ENCODE measurements at regions not wholly inside any gene's neighbourhood (a gene's known extent, or its start where the extent isn't known, plus 50 kb on each side); places are given as distances from the start of the nearest gene placed in this dataset.
"Not testable (repeated sequence)": the region's sequence is repeated elsewhere in the genome, so short reads cannot be mapped to it uniquely, and the experiment has no call there.

DNA sequence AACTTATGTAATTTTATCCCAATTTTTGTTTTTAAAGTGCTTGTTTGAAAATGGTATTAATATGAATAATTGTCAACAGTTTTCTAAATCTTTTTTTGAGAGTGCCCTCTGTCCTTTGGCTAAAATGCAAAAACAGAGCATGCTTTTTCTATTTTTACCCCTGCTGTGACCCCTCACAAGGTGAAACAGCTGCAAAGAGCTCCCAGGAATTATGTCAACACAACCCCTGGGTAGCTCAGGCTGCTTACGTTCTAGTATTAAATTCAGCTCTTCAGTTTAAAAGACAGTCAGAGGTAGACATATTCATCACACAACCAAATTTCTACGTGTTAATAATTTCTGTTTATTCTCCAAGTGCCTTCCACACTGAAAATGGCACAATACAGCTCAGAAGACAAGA, 367.5 kb downstream of the PRDM5 start:
- TF ChIP-seq, protein P1, sequence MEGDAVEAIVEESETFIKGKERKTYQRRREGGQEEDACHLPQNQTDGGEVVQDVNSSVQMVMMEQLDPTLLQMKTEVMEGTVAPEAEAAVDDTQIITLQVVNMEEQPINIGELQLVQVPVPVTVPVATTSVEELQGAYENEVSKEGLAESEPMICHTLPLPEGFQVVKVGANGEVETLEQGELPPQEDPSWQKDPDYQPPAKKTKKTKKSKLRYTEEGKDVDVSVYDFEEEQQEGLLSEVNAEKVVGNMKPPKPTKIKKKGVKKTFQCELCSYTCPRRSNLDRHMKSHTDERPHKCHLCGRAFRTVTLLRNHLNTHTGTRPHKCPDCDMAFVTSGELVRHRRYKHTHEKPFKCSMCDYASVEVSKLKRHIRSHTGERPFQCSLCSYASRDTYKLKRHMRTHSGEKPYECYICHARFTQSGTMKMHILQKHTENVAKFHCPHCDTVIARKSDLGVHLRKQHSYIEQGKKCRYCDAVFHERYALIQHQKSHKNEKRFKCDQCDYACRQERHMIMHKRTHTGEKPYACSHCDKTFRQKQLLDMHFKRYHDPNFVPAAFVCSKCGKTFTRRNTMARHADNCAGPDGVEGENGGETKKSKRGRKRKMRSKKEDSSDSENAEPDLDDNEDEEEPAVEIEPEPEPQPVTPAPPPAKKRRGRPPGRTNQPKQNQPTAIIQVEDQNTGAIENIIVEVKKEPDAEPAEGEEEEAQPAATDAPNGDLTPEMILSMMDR (IDR thresholded peaks at IDR 0.05; ENCODE audit: control insufficient read depth, extremely low read depth, insufficient read depth): no peak
- no peak for DNase-seq (ENCODE audit: low read depth)
- H3K4me3 ChIP-seq (ENCODE audit: low read depth, low read length): no peak overlapping the region

DNA sequence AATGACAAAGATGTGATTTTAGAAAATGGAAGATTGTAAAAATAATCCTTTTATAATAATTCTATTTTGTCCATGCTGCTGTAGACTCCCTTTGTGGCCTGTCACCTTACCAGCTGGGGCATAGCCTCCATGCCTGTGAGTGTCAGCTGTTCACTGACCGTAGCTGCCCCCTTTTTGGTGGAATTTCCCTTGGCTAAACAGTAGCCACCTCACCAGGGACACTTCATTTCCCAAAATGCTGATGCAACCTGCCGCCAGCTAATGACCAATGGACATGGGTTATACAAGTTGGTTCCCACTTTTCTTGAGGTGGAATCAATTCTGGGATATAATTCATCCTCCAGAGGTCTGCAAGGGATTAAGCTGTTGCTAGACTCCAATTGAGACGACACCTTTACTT, 368.4 kb downstream of the PRDM5 start:
- DNase-seq (ENCODE audit: low read depth): no peak
- H3K4me3 ChIP-seq (ENCODE audit: low read depth, low read length): no peak overlapping the region
- TF ChIP-seq, protein P1 (IDR thresholded peaks at IDR 0.05; ENCODE audit: control insufficient read depth, extremely low read depth, insufficient read depth): no peak

DNA sequence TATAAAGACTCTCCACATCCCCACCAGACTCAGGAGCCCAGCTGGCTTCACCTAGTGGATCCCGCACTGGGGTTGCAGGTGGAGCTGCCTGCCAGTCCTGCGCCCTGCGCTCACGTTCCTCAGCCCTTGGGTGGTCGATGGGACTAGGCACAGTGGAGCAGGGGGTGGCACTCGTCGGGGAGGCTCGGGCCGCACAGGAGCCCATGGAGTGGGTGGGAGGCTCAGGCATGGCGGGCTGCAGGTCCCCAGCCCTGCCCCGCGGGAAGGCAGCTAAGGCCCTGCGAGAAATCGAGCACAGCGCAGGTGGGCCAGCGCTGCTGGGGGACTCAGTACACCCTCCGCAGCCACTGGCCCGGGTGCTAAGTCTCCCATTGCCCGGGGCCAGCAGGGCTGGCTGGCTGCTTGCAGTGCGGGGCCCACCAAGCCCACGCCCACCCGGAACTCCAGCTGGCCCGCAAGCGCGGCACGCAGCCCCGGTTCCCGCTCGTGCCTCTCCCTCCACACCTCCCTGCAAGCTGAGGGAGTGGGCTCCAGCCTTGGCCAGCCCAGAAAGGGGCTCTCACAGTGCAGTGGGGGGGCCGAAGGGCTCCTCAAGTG, 371.8 kb downstream of the PRDM5 start:
- H3K4me3 ChIP-seq (ENCODE audit: low read depth, low read length); DNase-seq (ENCODE audit: low read depth): not testable (repeated sequence)

DNA sequence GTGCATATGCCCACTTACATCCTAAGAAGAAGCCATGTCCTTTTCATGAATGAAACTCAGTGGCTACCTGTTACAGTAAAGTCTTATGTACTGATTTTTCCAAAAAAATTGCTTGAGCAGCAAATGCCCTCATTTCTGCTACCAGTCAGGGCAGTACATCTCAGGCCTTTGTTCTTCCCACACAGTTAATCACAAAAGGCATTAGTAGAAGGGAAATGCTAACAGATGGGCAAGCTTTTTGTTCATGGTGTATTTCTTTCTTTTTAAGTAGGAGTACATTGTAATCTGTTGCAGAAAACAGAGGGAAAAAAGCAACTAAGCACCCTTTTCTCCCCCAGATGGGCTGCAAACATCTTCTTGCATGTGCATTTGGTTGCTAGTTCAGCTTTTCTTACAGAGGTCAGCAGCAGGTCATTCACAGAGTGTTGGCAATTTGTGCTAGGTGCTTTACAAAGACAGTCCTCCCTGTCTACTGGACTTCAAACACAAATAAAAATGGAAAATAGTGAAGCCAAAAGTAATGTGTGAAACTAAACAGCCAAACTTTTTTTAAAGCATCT, 373.4 kb downstream of the PRDM5 start:
- DNase-seq (ENCODE audit: low read depth): no peak
- TF ChIP-seq, protein P1 (IDR thresholded peaks at IDR 0.05; ENCODE audit: control insufficient read depth, extremely low read depth, insufficient read depth): no peak

DNA sequence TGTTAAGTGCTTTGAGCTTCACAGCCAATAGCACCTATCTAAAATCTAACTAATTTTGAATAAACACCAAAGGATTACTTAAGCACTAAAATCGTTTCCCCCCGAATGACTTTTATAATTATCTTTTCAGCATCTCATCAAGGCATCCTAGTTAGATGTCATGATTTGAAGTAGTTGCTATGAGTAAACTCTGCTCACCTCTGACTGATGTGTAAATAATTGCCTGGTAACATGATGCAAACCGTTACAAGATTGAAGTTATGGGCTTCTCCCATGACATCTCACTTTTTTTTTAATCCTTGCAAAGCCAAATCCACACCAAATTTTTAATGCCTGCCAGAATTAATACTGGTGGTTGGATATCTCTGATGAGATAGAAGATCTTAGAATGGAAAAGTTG, 377.1 kb downstream of the PRDM5 start:
- TF ChIP-seq, protein P1 (IDR thresholded peaks at IDR 0.05; ENCODE audit: control insufficient read depth, extremely low read depth, insufficient read depth): no peak
- H3K4me3 ChIP-seq (ENCODE audit: low read depth, low read length): no peak overlapping the region
- DNase-seq (ENCODE audit: low read depth): no peak

More for the DNA sequence above, 373.4 kb downstream of the PRDM5 start:
- H3K4me3 ChIP-seq (ENCODE audit: low read depth, low read length): no peak overlapping the region

DNA sequence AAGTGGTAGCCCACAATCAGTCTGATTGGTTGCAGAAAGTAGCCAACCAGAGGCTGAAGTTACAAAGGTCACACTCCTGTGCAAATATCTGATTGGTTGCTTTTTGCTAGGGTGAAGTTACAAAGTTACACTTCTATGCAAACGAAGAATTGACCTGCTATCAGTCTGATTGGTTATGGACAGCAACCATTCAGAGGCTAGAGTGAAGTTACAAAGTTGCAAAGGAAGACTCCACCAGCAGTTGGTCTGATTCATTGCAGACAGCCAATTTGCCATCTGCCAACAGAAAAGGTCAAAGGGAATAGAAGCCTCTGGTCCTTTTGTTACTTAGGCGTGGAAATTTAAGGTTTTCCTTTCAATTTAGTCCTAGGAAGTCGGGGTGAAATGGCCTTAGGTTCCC, 377.7 kb downstream of the PRDM5 start:
- no peak overlapping the region for H3K4me3 ChIP-seq (ENCODE audit: low read depth, low read length)
- no peak for DNase-seq (ENCODE audit: low read depth)
- TF ChIP-seq, protein P1 (IDR thresholded peaks at IDR 0.05; ENCODE audit: control insufficient read depth, extremely low read depth, insufficient read depth): no peak

DNA sequence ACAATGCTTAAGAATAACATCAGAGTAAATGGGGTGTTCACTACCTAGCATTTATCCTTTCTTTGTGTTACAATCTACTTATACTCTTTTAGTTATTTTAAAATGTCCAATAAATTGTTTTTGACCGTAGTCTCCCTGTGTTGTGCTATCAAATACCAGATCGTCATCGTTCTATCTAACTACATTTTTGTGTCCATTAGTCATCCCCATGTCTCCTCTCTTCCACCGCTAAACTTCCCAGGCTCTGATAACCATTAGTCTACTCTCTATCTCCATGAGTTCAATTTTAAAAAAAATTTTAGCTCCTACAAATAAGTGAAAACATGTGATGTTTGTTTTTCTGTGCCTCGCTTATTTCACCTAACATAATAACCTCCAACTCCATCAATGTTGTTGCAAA, 381.9 kb downstream of the PRDM5 start:
- TF ChIP-seq, protein P1 (IDR thresholded peaks at IDR 0.05; ENCODE audit: control insufficient read depth, extremely low read depth, insufficient read depth): no peak
- no peak overlapping the region for H3K4me3 ChIP-seq (ENCODE audit: low read depth, low read length)
- DNase-seq (ENCODE audit: low read depth): no peak

All from LNCaP clone FGC (cell line).